HCT116 (cell line): ENCODE measurements at regions not wholly inside any gene's neighbourhood (a gene's known extent, or its start where the extent isn't known, plus 50 kb on each side); places are given as distances from the start of the nearest gene placed in this dataset.

Source experiments
- CTCF ChIP-seq, 3 experiments: fragments of 200-600 bp in 1 of 3; sonication (generic) in 1 of 3; IDR thresholded peaks in 2 of 3; conservative IDR thresholded peaks in 1 of 3; 2 replicates each; pipeline ENCODE4 v1.5.1; 2012 to 2017; ENCODE audit warnings: low read depth in 2 of 3, low read length in 2 of 3, antibody characterized with exemption in 1 of 3, borderline replicate concordance in 1 of 3, control low read depth in 1 of 3, mild to moderate bottlenecking in 1 of 3, mixed read lengths in 1 of 3, mixed run types in 1 of 3, moderate library complexity in 1 of 3; ENCODE audit not compliant: insufficient read depth in 1 of 3
- EZH2 ChIP-seq: fragments of 200-600 bp; sonication (generic); IDR thresholded peaks from 2 replicates; pipeline ENCODE4 v1.6.1; 2017; ENCODE audit warnings: antibody characterized with exemption, mixed run types
- JUND ChIP-seq: IDR thresholded peaks from 2 replicates; pipeline ENCODE4 v1.6.1; 2012
- MAX ChIP-seq: IDR thresholded peaks from 2 replicates; pipeline ENCODE4 v1.6.1; 2012
- POLR2A ChIP-seq: IDR thresholded peaks from 2 replicates; pipeline ENCODE4 v1.7.0; 2011; ENCODE audit warnings: borderline replicate concordance; ENCODE audit not compliant: insufficient read depth, insufficient read length; ENCODE audit errors: extremely low read depth
- POLR2AphosphoS5 ChIP-seq: IDR thresholded peaks from 2 replicates; pipeline ENCODE4 v1.6.1; 2011; ENCODE audit warnings: mild to moderate bottlenecking, low read depth, low read length, moderate library complexity
- ZFX ChIP-seq: fragments of 450-650 bp; IDR thresholded peaks from 2 replicates; pipeline ENCODE4 v1.6.1; 2017
- ZNF274 ChIP-seq: fragments of 200-500 bp; sonication (Bioruptor generic); IDR thresholded peaks from 2 replicates; pipeline ENCODE4 v1.6.1; 2014; ENCODE audit warnings: mild to moderate bottlenecking, low read depth, low read length, inconsistent platforms

GRCh38 chr7:110413038-110413437, 677.9 kb upstream of the LRRN3 start:
- no peak for TF ChIP-seq POLR2AphosphoS5
- no peak for TF ChIP-seq POLR2A
- TF ChIP-seq CTCF (IDR thresholded peaks at IDR 0.05 in 2 of 3, conservative IDR thresholded peaks at IDR 0.05 in 1 of 3; ENCODE audit: borderline replicate concordance in 1 of 3, insufficient read depth in 1 of 3, low read depth in 2 of 3, low read length in 2 of 3): no peak
- no peak for TF ChIP-seq JUND
- no peak for TF ChIP-seq MAX
- TF ChIP-seq ZNF274: no peak
- TF ChIP-seq EZH2: no peak
- TF ChIP-seq ZFX: no peak
